ENCODE measurements at regions not wholly inside any gene's neighbourhood (a gene's known extent, or its start where the extent isn't known, plus 50 kb on each side); places are given as distances from the start of the nearest gene placed in this dataset.
"Not testable (repeated sequence)": the region's sequence is repeated elsewhere in the genome, so short reads cannot be mapped to it uniquely, and the experiment has no call there.

DNA sequence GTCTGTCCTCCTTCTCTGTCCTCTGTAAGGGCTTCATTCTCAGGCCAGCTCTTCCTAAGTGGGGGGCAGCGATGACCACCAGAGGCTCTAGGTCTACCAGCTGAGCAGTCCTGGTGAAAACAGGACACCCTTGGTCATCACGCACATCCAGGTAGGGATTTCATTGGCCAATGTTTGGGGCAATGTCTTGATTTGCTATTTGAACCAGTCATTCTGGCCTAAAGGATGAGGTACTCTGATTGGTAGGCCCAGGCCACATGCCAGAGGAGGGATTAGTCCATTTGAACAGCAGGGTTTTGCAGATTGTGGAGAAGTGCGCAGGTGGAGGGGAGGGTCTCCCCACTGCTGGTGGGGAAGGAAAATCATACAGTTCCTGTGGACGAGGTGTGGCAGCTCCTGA, 57.3 kb downstream of the PLXNA1 start:
- no peaks in the 10 kb centered on the region for H3K36me3 ChIP-seq (ENCODE audit: control insufficient read depth, insufficient read depth, low read length)
- no peak overlapping the region for H3K9ac ChIP-seq (ENCODE audit: low read length)
- no peaks in the 10 kb centered on the region for H3K4me1 ChIP-seq (ENCODE audit: control insufficient read depth, insufficient read depth, low read length)

DNA sequence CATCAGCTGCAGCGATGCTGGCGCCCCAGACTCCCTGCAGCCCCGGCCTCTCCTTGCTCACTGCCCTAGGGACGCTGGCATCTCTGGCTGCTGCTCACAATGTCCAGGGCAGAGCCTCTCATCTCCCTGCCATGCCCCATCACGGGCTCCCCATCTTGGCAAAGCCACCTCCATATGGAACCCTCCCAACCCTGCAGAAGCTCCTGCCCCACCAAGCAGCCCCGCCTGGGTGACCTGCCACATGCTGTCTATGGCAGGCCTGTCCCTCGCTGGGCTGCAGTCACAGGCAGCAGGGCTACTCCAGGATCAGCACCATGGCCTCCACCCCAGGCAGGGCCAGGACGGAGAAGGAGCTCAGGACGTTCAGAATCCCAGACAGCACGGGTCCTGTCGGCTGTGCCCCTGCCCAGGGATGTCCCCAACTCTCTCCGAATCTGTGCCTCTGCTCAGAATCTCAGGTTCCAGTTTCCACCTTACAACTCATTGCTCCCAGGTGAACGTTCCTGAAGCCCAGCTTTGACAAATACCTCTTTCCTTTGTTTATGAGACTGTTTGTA, 58.4 kb downstream of the PLXNA1 start:
- Histone ChIP-seq H3K9ac (ENCODE audit: low read length) (no peak overlapping the region), H3K4me3 (ENCODE audit: low read length) (no peak overlapping the region), H3K27ac (ENCODE audit: low read depth, low read length) (no peak overlapping the region), H3K27me3 (ENCODE audit: control insufficient read depth, insufficient read depth, low read length) (peaks cover 4% of the 10 kb centered on the region), H3K4me1 (ENCODE audit: control insufficient read depth, insufficient read depth, low read length) (no peaks in the 10 kb centered on the region), H3K36me3 (ENCODE audit: control insufficient read depth, insufficient read depth, low read length) (no peaks in the 10 kb centered on the region)

More for the DNA sequence above, 57.3 kb downstream of the PLXNA1 start:
- Histone ChIP-seq H3K4me3 (ENCODE audit: low read length) (no peak overlapping the region), H3K27ac (ENCODE audit: low read depth, low read length) (no peak overlapping the region), H3K27me3 (ENCODE audit: control insufficient read depth, insufficient read depth, low read length) (peaks cover 4% of the 10 kb centered on the region)

DNA sequence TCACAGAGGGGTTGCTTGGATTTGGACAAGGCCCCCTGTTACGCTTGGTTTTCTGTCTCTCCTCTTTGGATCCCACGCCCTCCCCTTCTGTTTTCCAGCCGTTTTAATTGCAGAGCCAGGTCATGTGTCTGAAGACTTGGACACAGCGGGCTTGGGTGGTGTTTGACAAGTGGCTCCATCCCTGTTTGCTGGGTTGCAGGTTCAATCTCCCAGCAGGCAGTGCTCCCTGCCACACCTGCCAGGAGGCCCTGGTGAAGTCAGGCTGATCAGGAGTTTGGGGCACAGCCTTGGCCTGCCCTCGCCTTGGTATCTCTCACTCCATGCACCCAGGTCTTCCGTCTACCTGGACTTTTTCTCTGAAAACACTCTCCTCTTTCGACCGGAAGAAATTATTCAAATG, 59.0 kb downstream of the PLXNA1 start:
- no peak overlapping the region for H3K4me3 ChIP-seq (ENCODE audit: low read length)
- H3K27me3 ChIP-seq (ENCODE audit: control insufficient read depth, insufficient read depth, low read length) = peaks cover 4% of the 10 kb centered on the region

DNA sequence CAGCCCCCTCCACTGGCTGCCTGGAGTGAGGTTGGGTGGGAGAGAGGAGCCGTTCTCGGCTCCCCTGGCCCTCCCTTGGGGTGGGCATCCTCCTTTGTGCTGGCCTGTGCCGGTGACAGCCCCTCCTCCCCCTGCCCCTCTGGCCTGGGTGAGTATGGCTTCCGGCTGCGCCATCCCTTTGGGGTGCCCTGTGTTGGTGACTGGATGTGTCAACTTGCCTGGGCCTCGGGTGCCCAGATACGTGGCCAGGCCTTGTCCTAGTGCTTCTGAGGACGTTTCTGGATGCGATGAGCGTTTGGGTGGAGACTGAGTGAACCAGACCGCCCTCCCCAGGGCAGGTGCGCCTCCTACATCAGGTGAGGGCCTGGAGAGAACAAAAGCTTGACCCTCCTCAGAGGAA, 59.7 kb downstream of the PLXNA1 start:
- H3K36me3 ChIP-seq (ENCODE audit: control insufficient read depth, insufficient read depth, low read length) = no peaks in the 10 kb centered on the region
- no peak overlapping the region for H3K4me3 ChIP-seq (ENCODE audit: low read length)
- H3K4me1 ChIP-seq (ENCODE audit: control insufficient read depth, insufficient read depth, low read length) = no peaks in the 10 kb centered on the region
- H3K9ac ChIP-seq (ENCODE audit: low read length) = no peak overlapping the region
- peaks cover 4% of the 10 kb centered on the region for H3K27me3 ChIP-seq (ENCODE audit: control insufficient read depth, insufficient read depth, low read length)
- no peak overlapping the region for H3K27ac ChIP-seq (ENCODE audit: low read depth, low read length)

More for the DNA sequence above, 59.0 kb downstream of the PLXNA1 start:
- Histone ChIP-seq H3K9ac (ENCODE audit: low read length) (no peak overlapping the region), H3K27ac (ENCODE audit: low read depth, low read length) (no peak overlapping the region), H3K36me3 (ENCODE audit: control insufficient read depth, insufficient read depth, low read length) (no peaks in the 10 kb centered on the region), H3K4me1 (ENCODE audit: control insufficient read depth, insufficient read depth, low read length) (no peaks in the 10 kb centered on the region)

DNA sequence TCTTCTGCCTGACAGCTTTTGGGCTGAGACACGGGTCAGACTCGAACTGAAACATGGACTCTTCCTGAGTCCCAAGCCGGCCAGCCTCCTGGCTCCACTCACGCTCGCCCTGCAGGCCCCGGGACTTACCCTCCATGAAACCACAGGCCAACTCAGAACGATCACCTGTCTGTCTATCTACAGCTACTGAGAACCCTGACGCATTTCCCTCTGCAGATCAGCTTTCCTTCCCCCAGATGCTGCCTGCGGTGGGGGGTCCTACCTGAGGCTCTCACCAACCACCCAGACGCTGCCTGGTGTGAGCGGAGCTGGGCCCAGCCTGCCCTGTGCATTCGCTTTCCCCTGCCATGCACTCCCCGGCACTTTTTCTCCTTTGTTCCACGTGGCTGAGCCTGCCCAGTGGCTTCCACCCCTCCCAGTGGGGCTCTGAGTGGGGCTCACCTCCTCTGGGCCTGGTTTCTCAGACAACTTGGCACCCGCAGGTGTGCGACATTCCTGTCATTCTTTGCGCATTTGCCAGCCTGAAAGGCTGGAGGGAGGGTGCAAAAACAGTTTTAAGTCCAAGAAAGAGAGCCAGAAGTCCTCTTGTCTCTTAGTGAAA, 60.2 kb downstream of the PLXNA1 start:
- Histone ChIP-seq H3K27me3 (ENCODE audit: control insufficient read depth, insufficient read depth, low read length) (peaks cover 4% of the 10 kb centered on the region), H3K9ac (ENCODE audit: low read length) (no peak overlapping the region), H3K36me3 (ENCODE audit: control insufficient read depth, insufficient read depth, low read length) (no peaks in the 10 kb centered on the region), H3K27ac (ENCODE audit: low read depth, low read length) (no peak overlapping the region), H3K4me1 (ENCODE audit: control insufficient read depth, insufficient read depth, low read length) (no peaks in the 10 kb centered on the region), H3K4me3 (ENCODE audit: low read length) (no peak overlapping the region)

DNA sequence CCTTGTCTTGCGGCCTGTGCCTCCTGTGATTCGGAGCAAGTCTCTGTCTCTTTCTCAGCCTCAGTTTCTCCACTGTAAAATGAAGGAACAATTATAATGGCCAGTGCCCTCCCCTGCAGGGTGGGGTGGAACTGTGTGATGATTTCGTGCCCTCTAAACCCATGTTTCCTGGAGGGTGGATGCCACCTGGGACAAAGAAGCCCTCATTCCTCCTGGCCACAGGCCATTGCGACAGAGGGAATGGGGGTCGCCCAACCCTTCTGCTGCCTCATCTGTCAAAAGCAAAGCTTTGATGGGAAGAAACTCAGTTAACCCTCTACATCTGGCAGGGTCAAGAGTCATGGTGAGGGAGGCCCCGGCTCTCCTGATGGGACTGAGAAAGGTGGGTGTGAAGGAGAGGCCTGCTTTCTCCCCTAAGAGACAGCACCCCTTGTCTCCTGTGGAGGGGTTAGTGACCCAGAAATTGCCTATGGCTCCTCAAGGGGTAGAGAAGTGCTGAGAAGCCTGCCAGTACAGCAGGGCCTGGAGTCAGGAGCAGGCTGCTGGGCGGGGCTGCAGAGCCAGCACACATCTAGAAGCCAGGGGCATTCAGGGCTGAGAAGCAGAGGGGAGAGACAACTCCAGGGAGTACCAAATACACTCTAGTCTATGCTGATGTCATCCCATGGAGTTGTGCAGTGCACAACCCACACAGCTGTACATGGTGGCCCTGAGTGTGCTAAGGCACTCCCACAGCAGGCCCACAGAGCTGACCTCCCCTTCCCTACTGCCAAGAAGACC, 61.0 kb downstream of the PLXNA1 start:
- Histone ChIP-seq H3K27ac (ENCODE audit: low read depth, low read length) (no peak overlapping the region), H3K27me3 (ENCODE audit: control insufficient read depth, insufficient read depth, low read length) (peaks cover 2% of the 10 kb centered on the region), H3K4me3 (ENCODE audit: low read length) (no peak overlapping the region), H3K9ac (ENCODE audit: low read length) (no peak overlapping the region), H3K36me3 (ENCODE audit: control insufficient read depth, insufficient read depth, low read length) (no peaks in the 10 kb centered on the region), H3K4me1 (ENCODE audit: control insufficient read depth, insufficient read depth, low read length) (no peaks in the 10 kb centered on the region)

DNA sequence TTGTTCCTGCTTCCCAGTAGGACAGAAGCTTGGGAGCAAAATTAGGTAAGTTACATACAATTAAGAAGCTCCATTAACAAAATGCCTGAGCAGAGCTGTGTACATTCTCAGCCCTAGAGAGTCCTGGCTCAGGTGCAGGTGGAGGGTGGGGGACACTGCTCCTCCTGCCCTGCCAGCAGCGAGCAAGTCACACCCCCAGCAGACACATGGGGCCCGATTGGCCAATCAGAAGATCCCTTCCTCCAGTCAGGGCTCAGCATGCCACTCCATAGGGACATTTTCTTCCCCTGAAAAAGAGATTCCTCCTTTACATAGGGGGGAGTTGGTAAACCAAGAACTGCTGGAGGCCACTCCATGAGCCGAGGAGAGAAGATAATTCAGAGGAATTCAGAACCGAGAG, 62.1 kb downstream of the PLXNA1 start:
- H3K9ac ChIP-seq (ENCODE audit: low read length) = no peak overlapping the region
- H3K4me1 ChIP-seq (ENCODE audit: control insufficient read depth, insufficient read depth, low read length) = no peaks in the 10 kb centered on the region
- no peaks in the 10 kb centered on the region for H3K27me3 ChIP-seq (ENCODE audit: control insufficient read depth, insufficient read depth, low read length)
- H3K27ac ChIP-seq (ENCODE audit: low read depth, low read length) = no peak overlapping the region
- H3K4me3 ChIP-seq (ENCODE audit: low read length) = no peak overlapping the region
- H3K36me3 ChIP-seq (ENCODE audit: control insufficient read depth, insufficient read depth, low read length) = no peaks in the 10 kb centered on the region

DNA sequence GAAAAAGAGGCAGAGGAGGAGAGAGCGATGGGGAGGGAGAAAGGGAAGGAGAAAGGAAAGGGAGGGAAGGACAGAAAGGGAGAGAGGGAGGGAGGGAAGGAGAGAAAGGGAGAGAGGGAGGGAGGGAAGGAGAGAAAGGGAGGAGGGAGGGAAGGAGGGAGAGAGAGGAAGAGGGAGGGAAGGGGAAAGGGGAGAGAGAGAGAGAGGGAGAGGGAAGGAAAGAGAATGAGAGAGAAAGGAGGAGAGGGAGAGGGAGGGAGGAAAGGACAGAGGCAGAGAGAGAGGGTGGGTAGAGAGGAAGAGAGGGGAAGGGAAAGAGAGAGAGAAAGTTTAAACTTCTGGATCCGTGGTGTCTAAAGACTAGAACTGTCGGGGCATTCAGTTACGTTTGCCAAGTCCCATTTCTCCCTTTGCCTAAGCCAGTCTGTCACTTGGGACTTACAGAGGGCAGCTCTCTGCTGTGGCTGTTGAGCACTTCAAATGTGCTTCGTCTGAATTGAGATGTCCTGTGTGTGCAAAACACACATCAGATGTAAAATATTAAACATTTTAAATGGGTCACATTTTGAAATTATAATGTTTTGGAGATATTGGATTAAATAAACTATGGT, 62.6 kb downstream of the PLXNA1 start:
- no peak overlapping the region for H3K4me3 ChIP-seq (ENCODE audit: low read length)

DNA sequence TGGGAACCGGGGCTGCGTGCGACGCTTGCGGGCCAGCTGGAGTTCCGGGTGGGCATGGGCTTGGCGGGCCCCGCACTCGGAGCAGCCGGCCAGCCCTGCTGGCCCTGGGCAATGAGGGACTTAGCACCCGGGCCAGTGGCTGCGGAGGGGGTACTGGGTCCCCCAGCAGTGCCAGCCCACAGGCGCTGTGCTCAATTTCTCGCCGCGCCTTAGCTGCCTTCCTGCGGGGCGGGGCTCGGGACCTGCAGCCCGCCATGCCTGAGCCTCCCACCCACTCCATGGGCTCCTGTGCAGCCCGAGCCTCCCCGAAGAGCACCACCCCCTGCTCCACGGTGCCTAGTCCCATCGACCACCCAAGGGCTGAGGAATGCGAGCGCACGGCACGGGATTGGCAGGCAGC, 63.8 kb downstream of the PLXNA1 start:
- H3K36me3 ChIP-seq (ENCODE audit: control insufficient read depth, insufficient read depth, low read length); H3K9ac ChIP-seq (ENCODE audit: low read length); H3K4me3 ChIP-seq (ENCODE audit: low read length); H3K27ac ChIP-seq (ENCODE audit: low read depth, low read length); H3K27me3 ChIP-seq (ENCODE audit: control insufficient read depth, insufficient read depth, low read length); H3K4me1 ChIP-seq (ENCODE audit: control insufficient read depth, insufficient read depth, low read length): not testable (repeated sequence)

More for the DNA sequence above, 62.6 kb downstream of the PLXNA1 start:
- Histone ChIP-seq H3K36me3 (ENCODE audit: control insufficient read depth, insufficient read depth, low read length) (no peaks in the 10 kb centered on the region), H3K9ac (ENCODE audit: low read length) (no peak overlapping the region), H3K27ac (ENCODE audit: low read depth, low read length) (no peak overlapping the region), H3K27me3 (ENCODE audit: control insufficient read depth, insufficient read depth, low read length) (no peaks in the 10 kb centered on the region), H3K4me1 (ENCODE audit: control insufficient read depth, insufficient read depth, low read length) (no peaks in the 10 kb centered on the region)

DNA sequence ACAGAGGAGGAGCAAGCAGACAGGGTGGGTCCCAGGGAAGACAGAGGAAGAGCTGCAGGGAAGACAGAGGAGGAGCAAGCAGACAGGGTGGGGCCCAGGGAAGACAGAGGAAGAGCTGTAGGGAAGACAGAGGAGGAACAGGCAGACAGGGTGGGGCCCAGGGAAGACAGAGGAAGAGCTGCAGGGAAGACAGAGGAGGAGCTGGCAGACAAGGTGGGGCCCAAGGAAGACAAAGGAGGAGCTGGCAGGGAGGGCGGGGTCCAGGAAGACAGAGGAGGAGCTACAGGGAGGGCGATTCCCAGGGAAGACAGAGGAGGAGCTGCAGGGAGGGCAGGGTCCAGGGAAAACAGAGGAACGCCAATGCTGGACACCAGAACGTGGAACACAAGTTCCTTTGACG, 66.5 kb downstream of the PLXNA1 start:
- Histone ChIP-seq H3K27me3 (ENCODE audit: control insufficient read depth, insufficient read depth, low read length) (no peaks in the 10 kb centered on the region), H3K4me1 (ENCODE audit: control insufficient read depth, insufficient read depth, low read length) (no peaks in the 10 kb centered on the region), H3K36me3 (ENCODE audit: control insufficient read depth, insufficient read depth, low read length) (no peaks in the 10 kb centered on the region), H3K4me3 (ENCODE audit: low read length) (no peak overlapping the region), H3K9ac (ENCODE audit: low read length) (no peak overlapping the region), H3K27ac (ENCODE audit: low read depth, low read length) (no peak overlapping the region)

DNA sequence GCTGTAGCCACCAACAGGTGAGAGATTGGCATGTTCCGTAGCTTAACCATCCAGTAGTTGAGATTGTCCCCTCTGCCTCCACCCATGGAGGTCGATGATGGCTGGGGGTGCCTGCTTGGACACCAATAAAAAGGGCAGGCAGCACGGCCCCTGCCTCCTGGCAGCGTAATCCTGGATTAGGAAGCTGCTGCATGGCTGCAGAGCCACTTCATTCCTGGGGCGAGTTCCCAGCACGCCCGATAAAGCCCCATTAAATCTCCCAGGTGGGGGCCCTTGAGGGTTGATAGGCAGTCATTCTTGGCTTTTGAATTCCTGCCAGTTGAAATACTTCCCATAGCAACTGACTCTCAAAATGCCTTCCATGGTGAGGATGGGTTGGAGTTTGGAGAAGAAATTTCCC, 67.8 kb downstream of the PLXNA1 start:
- Histone ChIP-seq H3K4me1 (ENCODE audit: control insufficient read depth, insufficient read depth, low read length) (no peaks in the 10 kb centered on the region), H3K9ac (ENCODE audit: low read length) (no peak overlapping the region), H3K4me3 (ENCODE audit: low read length) (no peak overlapping the region), H3K36me3 (ENCODE audit: control insufficient read depth, insufficient read depth, low read length) (no peaks in the 10 kb centered on the region), H3K27ac (ENCODE audit: low read depth, low read length) (no peak overlapping the region), H3K27me3 (ENCODE audit: control insufficient read depth, insufficient read depth, low read length) (no peaks in the 10 kb centered on the region)

DNA sequence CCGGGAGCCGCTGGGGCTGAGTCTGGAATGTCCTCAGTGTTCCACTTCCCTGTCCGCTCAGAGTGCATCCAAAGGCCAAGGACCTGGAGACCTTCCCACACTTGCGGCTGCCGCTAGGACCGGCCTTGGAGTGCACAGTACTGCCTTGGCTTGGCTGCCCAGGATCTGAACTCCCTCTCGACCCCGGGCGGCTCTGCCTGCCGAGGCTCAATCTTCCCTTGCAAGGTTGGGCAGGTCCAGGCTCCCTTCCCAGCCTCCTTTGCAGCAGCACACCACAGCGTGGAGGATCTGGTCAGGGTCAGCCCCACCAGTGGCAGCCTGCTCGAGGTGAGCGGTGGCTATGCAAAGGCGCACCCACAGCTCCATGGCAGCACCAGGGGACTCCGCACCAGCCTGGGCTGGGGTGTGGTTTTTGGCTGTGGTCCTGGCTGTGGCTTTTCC, 69.2 kb downstream of the PLXNA1 start:
- Histone ChIP-seq H3K9ac (ENCODE audit: low read length) (no peak overlapping the region), H3K4me1 (ENCODE audit: control insufficient read depth, insufficient read depth, low read length) (no peaks in the 10 kb centered on the region), H3K27ac (ENCODE audit: low read depth, low read length) (no peak overlapping the region), H3K36me3 (ENCODE audit: control insufficient read depth, insufficient read depth, low read length) (no peaks in the 10 kb centered on the region), H3K4me3 (ENCODE audit: low read length) (no peak overlapping the region), H3K27me3 (ENCODE audit: control insufficient read depth, insufficient read depth, low read length) (no peaks in the 10 kb centered on the region)

Data from rectal smooth muscle tissue (tissue), 1 donor.